ENCODE measurements at regions not wholly inside any gene's neighbourhood (a gene's known extent, or its start where the extent isn't known, plus 50 kb on each side); places are given as distances from the start of the nearest gene placed in this dataset.
"Not testable (repeated sequence)": the region's sequence is repeated elsewhere in the genome, so short reads cannot be mapped to it uniquely, and the experiment has no call there.

GRCh38 chr17:64772845-64773299 lies 110.8 kb upstream of the SMURF2 start:
- no peak for DNase-seq (ENCODE audit: low spot score)

- no peak for DNase-seq (ENCODE audit: low spot score)
These were observed 110.1 kb upstream of the SMURF2 start for GRCh38 chr17:64771980-64772844.

- no peak for DNase-seq (ENCODE audit: low spot score)
These were observed 107.6 kb upstream of the SMURF2 start for GRCh38 chr17:64769712-64770111.

- no peak for DNase-seq (ENCODE audit: low spot score)
These were observed 105.3 kb upstream of the SMURF2 start for GRCh38 chr17:64767269-64767997.

GRCh38 chr17:64765191-64765889 lies 103.2 kb upstream of the SMURF2 start:
- no peak for DNase-seq (ENCODE audit: low spot score)

GRCh38 chr17:64750891-64751677 lies 89.0 kb upstream of the SMURF2 start:
- DNase-seq (ENCODE audit: low spot score) = no peak

GRCh38 chr17:64750478-64750877 lies 88.4 kb upstream of the SMURF2 start:
- no peak for DNase-seq (ENCODE audit: low spot score)

- no peak for DNase-seq (ENCODE audit: low spot score)
These were observed 87.2 kb upstream of the SMURF2 start for GRCh38 chr17:64749306-64749705.

- no peak for DNase-seq (ENCODE audit: low spot score)
These were observed 85.9 kb upstream of the SMURF2 start for GRCh38 chr17:64747938-64748540.

- no peak for DNase-seq (ENCODE audit: low spot score)
These were observed 80.2 kb upstream of the SMURF2 start for GRCh38 chr17:64742326-64742725.

GRCh38 chr17:64741916-64742315 lies 79.8 kb upstream of the SMURF2 start:
- DNase-seq (ENCODE audit: low spot score) = not testable (repeated sequence)

- DNase-seq (ENCODE audit: low spot score) = no peak
These were observed 79.0 kb upstream of the SMURF2 start for GRCh38 chr17:64741038-64741641.

GRCh38 chr17:64739316-64740058 lies 77.4 kb upstream of the SMURF2 start:
- DNase-seq (ENCODE audit: low spot score) = no peak

- peak; percentile 58 for DNase-seq (ENCODE audit: low spot score)
These were observed 74.8 kb upstream of the SMURF2 start for GRCh38 chr17:64736804-64737492.

- peak; percentile 68 for DNase-seq (ENCODE audit: low spot score)
These were observed 70.4 kb upstream of the SMURF2 start for GRCh38 chr17:64732336-64733006.

- not testable (repeated sequence) for DNase-seq (ENCODE audit: low spot score)
These were observed 67.9 kb upstream of the SMURF2 start for GRCh38 chr17:64730023-64730422.

- no peak for DNase-seq (ENCODE audit: low spot score)
These were observed 67.1 kb upstream of the SMURF2 start for GRCh38 chr17:64729201-64729600.

- DNase-seq (ENCODE audit: low spot score) = no peak
These were observed 66.1 kb upstream of the SMURF2 start for GRCh38 chr17:64728041-64728695.
